ENCODE measurements at regions not wholly inside any gene's neighbourhood (a gene's known extent, or its start where the extent isn't known, plus 50 kb on each side); places are given as distances from the start of the nearest gene placed in this dataset.

- Mint-ChIP-seq H3K36me3 (ENCODE audit: low read depth, unreplicated experiment) (no peaks in the 10 kb centered on the region), H3K9me3 (ENCODE audit: unreplicated experiment) (no peaks in the 10 kb centered on the region), H3K4me1 (ENCODE audit: unreplicated experiment) (no peaks in the 10 kb centered on the region), H3K4me3 (ENCODE audit: unreplicated experiment) (no peak overlapping the region), H3K27me3 (ENCODE audit: unreplicated experiment) (no peaks in the 10 kb centered on the region), H3K27ac (ENCODE audit: unreplicated experiment) (no peak overlapping the region)
- TF ChIP-seq CTCF (IDR thresholded peaks at IDR 0.05; ENCODE audit: unreplicated experiment), result no peak
- DNase-seq (ENCODE audit: low spot score), result no peak
Measured at GRCh38 chr18:67932271-67932670, 415.8 kb upstream of the DSEL start.

- Mint-ChIP-seq H3K27me3 (ENCODE audit: unreplicated experiment) (no peaks in the 10 kb centered on the region), H3K4me3 (ENCODE audit: unreplicated experiment) (no peak overlapping the region), H3K9me3 (ENCODE audit: unreplicated experiment) (no peaks in the 10 kb centered on the region), H3K4me1 (ENCODE audit: unreplicated experiment) (no peaks in the 10 kb centered on the region), H3K36me3 (ENCODE audit: low read depth, unreplicated experiment) (no peaks in the 10 kb centered on the region), H3K27ac (ENCODE audit: unreplicated experiment) (no peak overlapping the region)
- DNase-seq (ENCODE audit: low spot score), result no peak
- no peak for TF ChIP-seq CTCF (IDR thresholded peaks at IDR 0.05; ENCODE audit: unreplicated experiment)
Measured at GRCh38 chr18:67926929-67927864, 410.7 kb upstream of the DSEL start.

- no peak overlapping the region for H3K27ac Mint-ChIP-seq (ENCODE audit: unreplicated experiment)
- H3K4me1 Mint-ChIP-seq (ENCODE audit: unreplicated experiment), result no peaks in the 10 kb centered on the region
- no peak for DNase-seq (ENCODE audit: low spot score)
- H3K36me3 Mint-ChIP-seq (ENCODE audit: low read depth, unreplicated experiment), result no peaks in the 10 kb centered on the region
- H3K4me3 Mint-ChIP-seq (ENCODE audit: unreplicated experiment), result no peak overlapping the region
- no peaks in the 10 kb centered on the region for H3K9me3 Mint-ChIP-seq (ENCODE audit: unreplicated experiment)
- no peak for TF ChIP-seq CTCF (IDR thresholded peaks at IDR 0.05; ENCODE audit: unreplicated experiment)
- H3K27me3 Mint-ChIP-seq (ENCODE audit: unreplicated experiment), result no peaks in the 10 kb centered on the region
Measured at GRCh38 chr18:67924656-67925055, 408.1 kb upstream of the DSEL start.

GRCh38 chr18:67919316-67919715, 402.8 kb upstream of the DSEL start:
- H3K4me3 Mint-ChIP-seq (ENCODE audit: unreplicated experiment), result no peak overlapping the region
- DNase-seq (ENCODE audit: low spot score), result no peak
- no peaks in the 10 kb centered on the region for H3K27me3 Mint-ChIP-seq (ENCODE audit: unreplicated experiment)
- no peaks in the 10 kb centered on the region for H3K36me3 Mint-ChIP-seq (ENCODE audit: low read depth, unreplicated experiment)
- peaks cover 2% of the 10 kb centered on the region for H3K4me1 Mint-ChIP-seq (ENCODE audit: unreplicated experiment)
- H3K27ac Mint-ChIP-seq (ENCODE audit: unreplicated experiment), result no peak overlapping the region
- no peak for TF ChIP-seq CTCF (IDR thresholded peaks at IDR 0.05; ENCODE audit: unreplicated experiment)
- H3K9me3 Mint-ChIP-seq (ENCODE audit: unreplicated experiment), result peaks cover 4% of the 10 kb centered on the region

- no peak for TF ChIP-seq CTCF (IDR thresholded peaks at IDR 0.05; ENCODE audit: unreplicated experiment)
- Mint-ChIP-seq H3K27ac (ENCODE audit: unreplicated experiment) (no peak overlapping the region), H3K9me3 (ENCODE audit: unreplicated experiment) (peaks cover 4% of the 10 kb centered on the region), H3K36me3 (ENCODE audit: low read depth, unreplicated experiment) (no peaks in the 10 kb centered on the region), H3K4me1 (ENCODE audit: unreplicated experiment) (peaks cover 2% of the 10 kb centered on the region), H3K4me3 (ENCODE audit: unreplicated experiment) (no peak overlapping the region), H3K27me3 (ENCODE audit: unreplicated experiment) (no peaks in the 10 kb centered on the region)
- no peak for DNase-seq (ENCODE audit: low spot score)
Measured at GRCh38 chr18:67916097-67916496, 399.6 kb upstream of the DSEL start.
